GM18502 (cell line): ENCODE measurements at regions not wholly inside any gene's neighbourhood (a gene's known extent, or its start where the extent isn't known, plus 50 kb on each side); places are given as distances from the start of the nearest gene placed in this dataset.

Experiments
- ATAC-seq: cut with Tn5 transposase; IDR thresholded peaks from one replicate; pipeline ENCODE4 v1.9.1; 2021; ENCODE audit warnings: mild to moderate bottlenecking; ENCODE audit not compliant: unreplicated experiment, poor library complexity

- peak; percentile 82 for ATAC-seq
Measured at GRCh38 chr2:118309946-118310680, 221.8 kb downstream of the INSIG2 start.

- ATAC-seq: no peak
Measured at GRCh38 chr2:118309257-118309945, 221.1 kb downstream of the INSIG2 start.

- no peak for ATAC-seq
Measured at GRCh38 chr2:118307864-118308263, 219.6 kb downstream of the INSIG2 start.

GRCh38 chr2:118301248-118301647 lies 213.0 kb downstream of the INSIG2 start:
- no peak for ATAC-seq

GRCh38 chr2:118300832-118301231 lies 212.6 kb downstream of the INSIG2 start:
- no peak for ATAC-seq

- no peak for ATAC-seq
Measured at GRCh38 chr2:118296663-118297062, 208.4 kb downstream of the INSIG2 start.

GRCh38 chr2:118295592-118296390 lies 207.5 kb downstream of the INSIG2 start:
- no peak for ATAC-seq

GRCh38 chr2:118294063-118294462 lies 205.8 kb downstream of the INSIG2 start:
- no peak for ATAC-seq

GRCh38 chr2:118292991-118293390 lies 204.7 kb downstream of the INSIG2 start:
- ATAC-seq: no peak

- no peak for ATAC-seq
Measured at GRCh38 chr2:118291251-118291880, 203.1 kb downstream of the INSIG2 start.

- no peak for ATAC-seq
Measured at GRCh38 chr2:118290411-118291250, 202.4 kb downstream of the INSIG2 start.

GRCh38 chr2:118279005-118279404 lies 190.7 kb downstream of the INSIG2 start:
- ATAC-seq: no peak

- no peak for ATAC-seq
Measured at GRCh38 chr2:118278046-118278445, 189.8 kb downstream of the INSIG2 start.

- ATAC-seq: no peak
Measured at GRCh38 chr2:118274841-118275510, 186.7 kb downstream of the INSIG2 start.

GRCh38 chr2:118272391-118272790 lies 184.1 kb downstream of the INSIG2 start:
- no peak for ATAC-seq

GRCh38 chr2:118269408-118270051 lies 181.3 kb downstream of the INSIG2 start:
- peak; percentile 62 for ATAC-seq

- ATAC-seq: no peak
Measured at GRCh38 chr2:118268268-118268667, 180.0 kb downstream of the INSIG2 start.

- ATAC-seq: no peak
Measured at GRCh38 chr2:118265873-118266455, 177.7 kb downstream of the INSIG2 start.
